ENCODE measurements at regions not wholly inside any gene's neighbourhood (a gene's known extent, or its start where the extent isn't known, plus 50 kb on each side); places are given as distances from the start of the nearest gene placed in this dataset.
A peak's percentile ranks its signal among the peaks of the same experiment; 100 is the strongest.

DNA sequence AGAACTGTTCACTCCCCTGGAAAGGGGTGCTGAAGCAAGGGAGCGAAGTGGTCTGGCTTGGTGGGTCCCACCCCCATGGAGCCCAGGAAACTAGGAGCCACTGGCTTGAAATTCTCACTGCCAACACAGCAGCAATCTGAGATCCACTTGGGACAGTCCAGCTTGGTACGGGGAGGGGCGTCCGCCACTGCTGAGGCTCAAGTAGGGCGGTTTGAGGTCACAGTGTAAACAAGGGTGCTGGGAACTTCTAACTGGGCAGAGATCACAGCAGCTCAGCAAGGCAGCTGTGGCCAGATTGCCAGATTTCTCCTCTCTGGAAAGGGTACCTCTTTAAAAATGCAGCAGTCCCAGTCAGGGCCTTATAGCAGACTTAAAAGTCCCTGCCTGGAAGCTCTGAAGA lies 53.9 kb upstream of the GALNTL6 start:
- no peak for DNase-seq

DNA sequence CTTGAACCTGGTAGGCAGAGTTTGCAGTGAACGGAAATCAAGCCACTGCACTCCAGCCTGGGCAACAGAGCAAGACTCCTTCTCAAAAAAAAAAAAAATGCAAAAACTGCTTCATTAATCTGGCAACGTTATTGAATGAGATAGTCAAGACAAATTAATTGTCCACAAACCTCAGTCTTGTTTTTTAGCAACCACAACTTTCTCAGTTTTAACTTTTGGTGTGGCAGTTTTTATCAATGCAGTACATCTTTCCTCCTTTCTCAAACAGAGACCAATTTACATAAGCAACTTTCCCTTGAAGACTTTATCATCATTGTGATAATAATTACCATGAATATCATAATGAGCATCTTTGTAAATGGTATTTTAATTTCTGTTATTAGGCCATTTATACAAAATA lies 61.7 kb upstream of the GALNTL6 start:
- DNase-seq: no peak

DNA sequence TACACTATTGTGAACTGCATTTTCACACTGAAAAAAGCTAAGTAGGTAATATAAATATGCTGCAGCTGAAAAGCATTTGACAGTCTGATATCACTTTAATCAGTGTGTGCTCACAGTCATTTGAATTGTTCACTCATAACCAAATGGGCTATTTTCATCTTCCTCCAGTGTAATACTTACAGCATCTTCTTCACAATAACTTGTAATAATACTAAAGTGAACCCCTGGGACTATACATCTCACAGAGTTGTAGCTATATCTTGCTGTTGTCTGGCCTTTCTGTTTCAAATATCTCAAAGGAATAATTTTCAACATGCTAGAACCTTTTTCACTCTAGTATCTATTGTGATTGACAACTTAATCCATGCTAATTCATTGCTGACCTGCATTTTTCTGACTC lies 66.8 kb upstream of the GALNTL6 start:
- no peak for DNase-seq

DNA sequence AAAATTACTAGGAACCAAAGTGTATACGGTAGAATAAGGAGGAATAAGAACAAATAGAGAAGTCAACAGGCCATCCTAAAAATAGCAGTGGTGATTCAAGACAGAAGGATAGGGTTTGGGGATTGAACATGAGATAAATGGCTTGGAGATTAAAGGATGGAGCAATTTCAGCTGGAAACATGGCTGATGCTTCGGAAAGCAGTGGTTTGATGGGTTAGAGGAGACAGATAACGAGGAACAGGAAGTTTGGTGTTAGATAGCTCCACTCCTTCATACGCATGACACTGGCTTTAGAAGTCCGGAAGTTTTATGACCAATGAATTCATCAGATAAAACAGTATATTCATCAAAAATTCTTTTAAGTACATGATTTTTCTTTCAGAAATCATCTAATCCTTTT lies 70.8 kb upstream of the GALNTL6 start:
- DNase-seq: no peak

DNA sequence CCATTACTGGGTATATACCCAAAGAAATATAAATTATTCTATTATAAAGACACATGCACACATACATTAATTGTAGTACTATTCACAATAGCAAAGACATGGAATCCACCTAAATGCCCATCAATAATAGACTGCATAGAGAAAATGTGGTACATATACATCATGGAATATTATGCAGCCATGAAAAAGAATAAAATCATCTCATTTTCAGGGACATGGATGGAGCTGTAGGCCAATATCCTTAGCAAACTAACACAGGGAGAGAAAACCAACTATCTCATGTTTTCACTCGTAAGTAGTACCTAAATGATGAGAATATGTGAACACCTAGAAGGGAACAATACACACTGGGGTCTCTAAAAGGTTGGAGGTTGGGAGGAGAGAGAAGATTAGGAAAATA lies 86.0 kb upstream of the GALNTL6 start:
- DNase-seq: no peak

DNA sequence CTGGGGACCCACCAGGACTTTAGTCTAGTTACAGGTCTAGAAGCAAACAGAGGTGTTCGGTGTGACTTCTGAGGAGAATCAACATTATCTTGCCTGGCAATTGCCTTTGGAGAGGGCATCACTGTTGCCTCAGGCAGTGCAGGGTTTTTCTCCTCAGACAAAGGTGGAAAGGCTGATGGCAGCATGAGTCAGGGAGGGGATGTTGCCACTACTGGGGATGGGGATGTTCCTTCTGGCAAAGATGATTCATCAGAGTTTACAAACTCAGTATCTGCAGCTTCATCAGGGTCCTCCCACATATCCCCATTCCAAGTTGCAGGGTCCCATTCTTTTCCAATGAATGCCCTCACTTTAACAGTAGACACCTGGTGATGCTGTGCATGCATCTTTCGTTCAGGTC lies 91.3 kb upstream of the GALNTL6 start:
- DNase-seq: peak; percentile 62

DNA sequence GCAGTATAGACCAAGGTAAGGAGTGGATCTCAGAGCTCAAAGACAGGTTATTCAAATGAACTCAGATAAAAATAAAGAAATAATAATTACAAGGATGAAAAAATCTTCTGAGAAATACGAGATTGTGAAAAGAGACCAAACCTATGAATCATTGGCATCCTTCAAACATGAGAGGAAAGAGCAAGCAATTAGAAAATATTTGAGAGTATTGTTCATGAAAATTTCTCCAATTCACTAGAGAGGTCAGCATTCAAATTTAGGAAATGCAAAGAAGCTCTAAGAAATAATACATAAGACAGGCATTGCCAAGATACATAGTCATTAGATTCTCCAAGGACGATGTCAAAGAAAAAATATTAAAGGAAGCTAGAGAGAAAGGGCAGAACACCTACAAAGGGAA lies 93.5 kb upstream of the GALNTL6 start:
- DNase-seq: no peak

DNA sequence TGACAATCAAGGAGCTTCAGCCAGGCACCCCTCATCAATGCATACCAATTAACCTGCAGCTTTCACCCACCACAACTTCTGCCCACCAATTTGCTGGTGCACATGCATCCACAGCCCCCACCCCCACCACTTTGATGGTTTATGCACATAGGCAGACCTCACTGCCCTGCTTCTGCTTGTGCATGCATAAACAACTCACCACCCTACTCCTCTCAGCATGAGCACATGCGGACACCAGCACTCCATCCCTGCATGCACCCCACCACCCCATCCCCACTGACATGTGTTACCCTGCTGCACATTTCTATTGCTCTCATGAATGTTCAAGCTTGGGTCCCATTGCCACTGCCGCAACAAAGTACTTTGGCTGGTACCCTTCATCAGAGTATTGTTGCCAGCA lies 94.5 kb upstream of the GALNTL6 start:
- no peak for DNase-seq

DNA sequence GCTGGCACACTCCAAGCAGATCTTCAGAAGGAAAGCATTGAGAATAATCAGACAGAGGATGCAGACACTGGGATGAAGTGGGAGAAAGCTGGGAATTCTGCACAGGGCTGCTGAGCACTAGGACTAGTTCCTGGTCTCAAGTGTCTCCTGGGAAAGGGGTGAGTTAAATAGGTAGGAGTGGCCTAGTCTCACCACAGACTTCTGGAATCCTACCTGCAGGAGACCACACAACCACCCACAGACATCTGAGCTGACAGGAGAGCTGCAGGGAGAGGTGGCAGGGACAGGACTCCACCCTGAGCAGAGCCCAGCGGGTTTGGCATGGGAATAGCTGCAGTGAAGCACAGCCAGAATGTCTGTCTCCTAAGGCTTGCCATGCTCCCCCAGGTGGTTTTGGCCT lies 95.1 kb upstream of the GALNTL6 start:
- peak; percentile 53 for DNase-seq

DNA sequence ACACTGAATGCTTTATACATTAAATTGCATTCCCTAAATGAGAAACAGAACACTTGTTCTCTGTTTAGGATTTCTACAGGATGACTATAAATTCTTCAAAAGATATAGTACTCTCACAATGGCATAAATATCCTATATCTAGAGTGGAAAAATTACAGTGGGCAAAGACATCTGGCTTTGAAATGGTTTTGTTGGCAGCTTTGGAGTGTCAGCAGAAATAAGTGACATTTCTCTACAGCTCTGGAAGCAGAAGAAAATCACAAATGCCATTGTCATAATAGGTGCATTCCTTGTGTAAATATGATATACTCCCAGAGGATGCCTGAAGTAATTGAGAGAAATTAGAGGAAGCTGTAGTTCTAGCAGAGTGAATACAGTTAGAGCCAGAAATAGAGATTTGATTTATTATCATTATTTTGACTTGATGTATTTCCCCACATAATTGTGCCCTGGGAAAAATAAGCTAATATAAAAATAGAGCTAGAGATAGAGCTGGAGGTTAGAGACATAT lies 95.9 kb upstream of the GALNTL6 start:
- no peak for DNase-seq

DNA sequence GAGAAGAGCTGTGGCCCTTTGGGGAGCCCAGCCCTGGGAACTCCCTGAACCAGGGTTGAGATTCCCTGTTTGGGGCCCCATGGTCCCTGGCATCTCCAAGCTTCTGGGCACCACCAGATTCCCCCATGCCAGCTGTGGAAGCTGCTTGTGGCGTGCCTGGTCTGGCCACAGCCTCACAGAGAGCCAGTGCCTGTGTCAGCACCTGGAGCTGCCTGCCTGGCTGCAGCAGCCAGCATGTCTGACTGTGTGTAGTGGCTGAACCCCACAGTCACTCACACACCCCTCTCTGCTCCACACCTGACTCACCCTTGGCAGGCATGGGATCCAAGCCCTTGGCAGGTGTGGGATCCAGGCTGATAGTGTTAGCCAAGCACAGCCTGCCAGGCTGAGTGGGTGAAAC lies 97.2 kb upstream of the GALNTL6 start:
- no peak for DNase-seq

DNA sequence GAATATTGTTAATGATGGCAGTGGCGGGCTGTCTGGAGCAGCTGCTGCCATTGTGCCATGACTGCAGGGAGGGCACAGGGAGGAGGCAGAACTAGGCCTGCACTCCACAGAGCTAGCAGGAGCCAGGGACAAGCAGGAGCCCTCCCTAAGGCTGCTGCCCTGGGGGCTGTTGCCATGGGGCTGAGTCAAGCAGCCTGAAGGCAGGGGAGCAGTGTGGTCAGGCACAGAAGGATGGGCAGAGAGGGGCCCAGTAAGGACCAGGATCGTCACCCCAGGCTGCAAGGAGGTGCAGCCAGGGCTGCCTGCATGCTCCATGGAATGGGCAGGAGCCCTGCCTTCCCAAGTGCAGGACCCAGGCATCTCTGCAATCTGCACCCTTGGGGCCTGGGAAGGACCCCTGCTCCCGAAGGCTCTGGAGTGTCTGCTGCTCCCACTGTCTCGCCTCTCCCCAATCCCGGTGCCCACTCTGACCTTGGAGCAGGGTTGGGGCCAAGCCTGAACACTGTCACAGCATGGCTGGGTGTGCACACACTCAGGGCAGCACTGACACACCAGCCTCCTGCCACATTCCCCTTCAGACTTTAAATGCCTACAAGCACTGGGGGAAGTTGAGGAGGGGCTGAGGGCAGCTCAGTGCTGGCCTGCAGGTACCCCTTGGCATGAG lies 98.3 kb upstream of the GALNTL6 start:
- no peak for DNase-seq

DNA sequence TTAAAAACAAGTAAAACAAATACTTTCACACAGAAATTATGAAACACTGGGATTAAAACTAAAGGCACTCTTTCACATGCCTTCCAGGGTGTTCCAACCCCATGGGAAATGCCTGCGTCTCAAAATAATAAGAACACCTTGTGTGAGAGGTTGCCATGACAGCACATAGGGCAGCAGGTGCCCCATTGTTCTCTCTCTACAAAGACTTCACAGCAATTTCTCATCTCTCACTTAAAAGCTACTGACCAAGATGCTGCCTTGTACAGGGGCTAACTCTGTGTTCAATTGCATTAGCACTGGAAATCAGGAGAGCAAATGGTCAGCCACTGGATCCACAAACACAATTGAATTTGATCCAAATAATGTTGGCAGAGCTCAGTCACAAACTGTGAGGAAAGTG lies 102.5 kb upstream of the GALNTL6 start:
- DNase-seq: no peak

DNA sequence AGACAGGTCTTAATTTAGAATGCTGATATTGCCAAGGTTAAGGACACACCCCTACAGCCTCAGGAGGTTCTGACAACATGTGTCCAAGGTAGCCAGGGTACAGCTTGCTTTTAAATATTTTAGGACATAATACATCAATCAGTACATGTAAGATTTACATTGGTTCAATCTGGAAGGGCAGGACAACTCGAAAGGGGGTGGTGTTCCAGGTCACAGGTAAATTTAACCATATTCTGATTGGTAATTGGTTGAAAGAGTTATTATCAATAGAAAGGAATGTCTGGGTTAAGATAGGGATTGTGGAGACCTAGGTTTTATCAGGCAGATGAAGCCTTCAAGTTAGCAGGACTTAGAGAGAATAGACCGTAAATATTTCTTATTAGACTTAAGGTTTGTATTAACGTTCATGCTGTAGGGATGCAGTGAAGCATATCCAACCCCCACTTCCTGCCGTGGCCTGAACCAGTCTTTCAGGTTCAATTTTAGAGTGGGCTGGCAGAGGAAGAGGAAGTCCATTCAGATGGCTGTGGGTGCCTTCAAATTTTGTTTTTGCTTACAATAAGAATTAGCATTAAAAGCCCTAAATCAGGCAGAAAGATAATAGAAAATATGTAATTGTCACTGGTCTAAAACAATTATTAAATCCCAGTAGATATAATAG lies 136.5 kb upstream of the GALNTL6 start:
- DNase-seq: no peak

DNA sequence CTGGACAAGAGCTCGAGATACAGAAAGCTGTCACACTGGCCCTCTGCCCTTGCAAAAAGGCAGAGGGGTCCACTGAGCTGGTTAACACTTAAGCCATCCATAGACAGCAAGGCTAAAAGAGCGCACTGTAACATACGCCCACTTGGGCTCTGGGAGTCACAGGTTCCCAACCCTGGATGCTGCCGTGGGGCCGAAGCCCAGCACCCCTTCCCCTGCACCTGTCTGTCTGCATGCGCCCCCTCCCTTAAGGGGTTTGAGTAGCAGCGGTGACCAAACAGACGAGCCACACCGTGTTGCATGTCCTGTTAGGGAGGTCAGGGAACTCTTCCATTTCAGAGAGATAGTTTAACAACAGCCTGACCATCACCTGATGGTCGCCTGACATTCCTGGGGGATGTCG lies 138.4 kb upstream of the GALNTL6 start:
- no peak for DNase-seq

DNA sequence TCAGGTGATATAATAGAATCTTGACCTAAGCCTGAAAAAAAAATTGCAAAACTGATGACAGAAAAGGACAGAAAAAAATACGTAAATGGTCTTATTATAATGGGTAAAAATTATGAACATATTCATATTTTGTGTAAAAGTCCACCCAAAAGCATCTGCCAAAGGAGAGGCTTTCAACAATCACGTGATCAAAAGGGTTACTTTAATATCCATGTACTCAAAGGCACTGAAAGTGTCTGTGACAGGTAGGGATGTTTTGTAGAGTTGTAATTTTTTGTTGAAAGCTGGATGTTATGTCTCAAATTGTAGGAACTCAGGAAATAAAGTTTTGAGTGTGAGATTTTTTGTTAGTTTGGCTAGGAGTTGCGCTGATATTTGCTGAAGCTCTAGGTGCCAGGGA lies 144.8 kb upstream of the GALNTL6 start:
- no peak for DNase-seq

DNA sequence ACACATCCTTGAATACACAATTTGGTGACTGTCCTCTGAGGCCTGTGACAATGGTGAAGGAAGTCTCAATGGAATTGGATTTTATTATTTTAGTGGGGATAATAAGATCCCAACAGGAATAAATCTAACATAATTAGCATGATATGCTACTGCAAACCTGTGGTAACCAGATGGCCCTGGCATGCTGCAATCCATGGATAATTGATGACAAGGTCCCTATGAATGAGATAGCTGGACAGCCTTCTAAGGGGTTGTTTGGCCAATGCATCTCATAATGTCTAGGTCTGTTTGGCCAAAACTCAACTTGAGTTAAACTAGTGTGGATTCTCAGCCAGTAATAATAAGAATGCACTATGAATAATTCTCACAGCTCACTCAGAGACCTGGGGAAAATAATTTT lies 145.3 kb upstream of the GALNTL6 start:
- DNase-seq: no peak

DNA sequence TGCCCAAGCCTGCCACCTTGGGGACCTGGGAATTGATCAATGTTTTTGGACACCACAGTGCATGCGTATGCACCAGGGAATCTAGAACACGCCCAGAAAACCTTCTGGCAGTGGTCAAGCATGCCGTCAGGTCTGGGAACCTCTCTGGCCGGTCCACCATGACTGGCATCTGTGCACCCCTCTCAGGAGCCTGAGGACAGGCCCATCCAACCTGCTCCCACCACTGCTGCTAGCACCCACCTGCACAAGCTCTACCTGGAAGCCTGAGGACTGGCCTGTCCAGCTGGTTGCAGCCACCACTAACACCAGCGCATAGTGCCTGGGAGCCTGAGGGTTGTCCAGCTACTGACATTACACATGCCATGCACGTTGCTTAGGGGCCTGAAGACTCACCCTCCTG lies 162.1 kb upstream of the GALNTL6 start:
- no peak for DNase-seq

DNA sequence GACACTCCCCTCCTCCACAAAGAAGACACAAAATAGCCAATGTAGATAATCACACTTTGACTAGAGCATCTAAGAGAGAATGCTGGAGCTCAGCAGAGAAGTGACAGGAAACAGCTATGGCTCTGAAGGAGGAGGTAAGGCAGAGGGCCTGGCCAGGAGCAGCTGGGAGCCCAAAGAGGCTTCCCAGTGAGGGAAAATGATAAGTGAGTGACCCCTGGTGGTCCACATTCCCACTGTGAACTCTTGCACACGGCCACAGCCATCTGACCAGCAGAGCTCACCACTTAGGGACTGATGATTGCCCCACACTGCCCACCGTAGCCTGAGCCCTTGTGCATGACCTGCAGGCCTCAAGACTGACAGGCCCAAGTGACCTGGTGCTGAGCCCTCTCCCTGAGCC lies 162.7 kb upstream of the GALNTL6 start:
- DNase-seq: peak; percentile 77

DNA sequence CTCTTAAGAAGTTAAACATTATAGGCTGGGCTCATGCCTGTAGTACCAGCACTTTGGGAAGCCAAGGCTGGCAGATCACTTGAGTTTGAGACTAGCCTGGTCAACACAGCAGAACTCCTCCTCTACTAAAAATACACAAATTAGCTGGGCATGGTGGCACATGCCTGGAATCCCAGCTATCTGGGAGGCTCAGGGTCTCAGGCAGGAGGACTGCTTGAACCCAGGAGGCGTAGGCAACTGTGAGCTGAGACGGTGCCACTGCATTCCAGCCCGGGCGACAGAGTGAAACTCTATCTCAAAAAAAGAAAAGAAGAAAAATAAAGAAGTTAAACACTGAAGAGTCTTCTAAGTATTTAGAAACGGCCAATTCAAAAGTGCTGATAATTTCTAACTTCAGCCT lies 164.3 kb upstream of the GALNTL6 start:
- no peak for DNase-seq

DNA sequence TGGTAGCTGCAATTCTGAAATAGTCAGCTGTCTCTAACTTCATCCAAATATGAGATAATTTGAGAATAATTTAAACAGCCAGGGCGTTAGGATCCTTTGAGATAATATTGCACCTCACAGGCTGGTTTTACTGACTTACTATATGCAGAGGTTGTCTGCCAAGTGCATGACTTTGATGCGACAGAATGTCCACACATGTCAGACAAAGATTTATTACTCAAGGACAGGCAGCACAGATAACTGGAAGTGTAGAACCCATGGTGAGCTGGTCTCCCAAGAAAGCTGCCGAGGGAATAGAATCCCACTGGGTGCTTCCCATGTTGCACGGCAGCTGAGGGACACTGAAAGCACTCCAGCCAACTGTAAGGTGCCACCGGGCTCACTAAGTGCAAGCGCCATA lies 166.2 kb upstream of the GALNTL6 start:
- no peak for DNase-seq

DNA sequence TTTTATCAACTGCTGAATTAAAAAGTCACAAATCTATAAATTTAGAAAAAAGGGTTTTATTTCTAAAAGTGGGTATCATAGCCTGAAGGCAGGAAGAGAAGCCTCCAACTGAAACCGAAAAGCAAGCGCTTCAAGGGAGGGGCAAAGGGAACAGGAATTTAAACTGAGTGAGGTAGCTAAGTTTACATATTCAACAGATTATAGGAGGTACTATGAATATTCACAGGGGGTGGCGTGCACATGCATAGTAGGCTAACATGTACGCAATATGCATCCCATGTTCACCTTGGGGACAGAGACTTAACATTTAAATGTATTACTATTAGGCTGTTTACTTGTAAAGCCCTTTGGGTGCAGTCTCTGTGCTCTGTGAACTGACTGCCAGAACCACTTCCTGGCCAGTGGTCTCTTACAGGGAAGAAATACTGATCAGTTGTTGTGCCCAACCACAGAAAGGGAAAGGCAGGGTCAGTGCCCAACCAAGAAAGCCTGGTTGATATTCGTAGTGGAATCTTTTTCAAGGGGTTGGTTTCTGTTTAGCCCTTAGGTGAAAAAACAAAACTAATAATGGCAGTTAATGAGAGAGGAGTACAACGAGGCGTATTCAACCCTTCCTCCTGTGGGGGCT lies 168.7 kb upstream of the GALNTL6 start:
- DNase-seq: peak; percentile 54

DNA sequence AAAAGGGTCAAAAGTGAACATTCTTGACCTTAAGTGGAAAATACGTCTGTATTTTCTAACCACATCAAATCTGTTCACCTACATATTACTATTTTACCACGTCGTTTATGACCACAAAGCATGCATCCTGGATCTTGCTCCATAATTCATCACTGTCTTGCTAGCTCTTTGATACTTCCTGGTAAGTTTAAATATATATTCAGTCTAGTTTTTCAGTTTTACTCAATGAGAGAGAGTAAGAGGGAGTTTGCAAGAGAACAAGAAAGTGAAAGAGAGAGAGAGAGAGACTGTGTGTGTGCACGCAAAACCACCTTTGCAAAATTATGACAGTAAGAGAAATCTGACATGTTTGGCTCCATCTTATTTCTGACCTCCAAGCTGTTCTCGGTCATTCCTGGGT lies 173.7 kb upstream of the GALNTL6 start:
- no peak for DNase-seq

DNA sequence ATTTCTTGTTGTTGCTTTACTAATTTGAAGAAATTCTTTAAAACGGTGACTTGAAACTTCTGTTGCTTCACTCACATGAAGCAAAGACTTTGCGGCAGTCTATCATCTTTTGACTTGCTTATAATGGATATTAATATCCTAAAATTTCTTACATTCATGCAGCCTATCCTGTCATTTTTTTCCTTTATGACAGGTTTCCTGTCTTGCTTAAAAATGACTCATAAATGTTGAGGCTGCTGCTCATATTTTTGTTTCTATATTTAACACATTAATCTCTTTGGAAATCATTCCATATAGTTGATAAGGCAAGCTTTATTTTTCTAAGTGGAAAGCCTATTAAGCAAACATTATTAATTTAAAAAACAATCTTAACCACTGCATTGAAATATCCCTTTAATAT lies 176.6 kb upstream of the GALNTL6 start:
- no peak for DNase-seq

DNA sequence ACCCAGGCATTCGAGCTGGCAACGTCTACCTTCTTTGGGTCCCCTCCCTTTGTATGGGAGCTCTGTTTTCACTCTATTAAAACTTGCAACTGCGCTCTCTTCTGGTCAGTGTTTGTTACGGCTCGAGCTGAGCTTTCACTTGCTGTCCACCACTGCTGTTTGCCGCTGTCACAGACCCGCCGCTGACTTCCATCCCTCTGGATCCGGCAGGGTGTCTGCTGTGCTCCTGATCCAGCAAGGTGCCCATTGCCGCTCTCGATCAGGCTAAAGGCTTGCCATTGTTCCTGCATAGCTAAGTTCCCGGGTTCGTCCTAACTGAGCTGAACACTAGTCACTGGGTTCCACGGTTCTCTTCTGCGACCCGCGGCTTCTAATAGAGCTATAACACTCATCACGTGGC lies 183.5 kb upstream of the GALNTL6 start:
- DNase-seq: peak; percentile 64
